KMS-11 (cell line): ENCODE measurements at regions not wholly inside any gene's neighbourhood (a gene's known extent, or its start where the extent isn't known, plus 50 kb on each side); places are given as distances from the start of the nearest gene placed in this dataset.

Experiments used
- H2AFZ ChIP-seq: fragments of 200-600 bp; sonication (generic); 2 replicates; pipeline ENCODE4 v1.6.1; 2016; ENCODE audit warnings: antibody characterized with exemption, mixed run types, low read depth
- H3K27ac ChIP-seq: fragments of 200-600 bp; sonication (generic); 2 replicates; pipeline ENCODE4 v1.6.1; 2016; ENCODE audit warnings: mild to moderate bottlenecking, mixed run types
- H3K27me3 ChIP-seq: fragments of 200-600 bp; sonication (generic); 2 replicates; pipeline ENCODE4 v1.6.1; 2017; ENCODE audit warnings: mild to moderate bottlenecking, low read depth, mixed run types, moderate library complexity; ENCODE audit not compliant: insufficient read depth
- H3K36me3 ChIP-seq: fragments of 200-600 bp; sonication (generic); 2 replicates; pipeline ENCODE4 v1.6.1; 2017; ENCODE audit warnings: mild to moderate bottlenecking, mixed run types; ENCODE audit not compliant: insufficient read depth
- H3K4me1 ChIP-seq: fragments of 200-600 bp; sonication (generic); 2 replicates; pipeline ENCODE4 v1.6.1; 2016; ENCODE audit warnings: mild to moderate bottlenecking, low read depth, mixed run types; ENCODE audit not compliant: poor library complexity, severe bottlenecking
- H3K4me2 ChIP-seq: fragments of 200-600 bp; sonication (generic); 2 replicates; pipeline ENCODE4 v1.7.0; 2016; ENCODE audit warnings: mild to moderate bottlenecking, mixed run types
- H3K4me3 ChIP-seq: fragments of 200-600 bp; sonication (generic); IDR thresholded peaks from 2 replicates; pipeline ENCODE4 v1.6.1; 2017; ENCODE audit warnings: low read depth, low read length, mixed read lengths; ENCODE audit not compliant: insufficient read depth
- H3K79me2 ChIP-seq: fragments of 200-600 bp; sonication (generic); 2 replicates; pipeline ENCODE4 v1.6.1; 2016; ENCODE audit warnings: low read depth, mixed run types; ENCODE audit not compliant: insufficient read depth
- H3K9ac ChIP-seq: fragments of 200-600 bp; sonication (generic); 2 replicates; pipeline ENCODE4 v1.6.1; 2016; ENCODE audit warnings: mild to moderate bottlenecking, mixed run types
- H4K20me1 ChIP-seq: fragments of 200-600 bp; sonication (generic); 2 replicates; pipeline ENCODE4 v1.6.1; 2016; ENCODE audit warnings: mild to moderate bottlenecking, mixed run types; ENCODE audit not compliant: insufficient read depth
- CTCF ChIP-seq: fragments of 200-600 bp; sonication (generic); conservative IDR thresholded peaks from 2 replicates; pipeline ENCODE4 v1.6.1; 2017; ENCODE audit warnings: low read depth, mild to moderate bottlenecking, antibody characterized with exemption, low read length, moderate library complexity, mixed read lengths

GRCh38 chr1:147080671-147081394 lies 91.4 kb downstream of the PRKAB2 start:
- Histone ChIP-seq H2AFZ (no peak overlapping the region), H4K20me1 (no peaks in the 10 kb centered on the region), H3K27me3 (no peaks in the 10 kb centered on the region), H3K4me3 (no peak overlapping the region), H3K36me3 (no peaks in the 10 kb centered on the region), H3K27ac (no peak overlapping the region), H3K4me1 (peaks cover 14% of the 10 kb centered on the region), H3K9ac (no peak overlapping the region), H3K4me2 (no peak overlapping the region), H3K79me2 (no peaks in the 10 kb centered on the region)
- TF ChIP-seq CTCF, result no peak

GRCh38 chr1:147080006-147080661 lies 92.1 kb downstream of the PRKAB2 start:
- Histone ChIP-seq H3K27ac (no peak overlapping the region), H3K27me3 (no peaks in the 10 kb centered on the region), H3K4me2 (no peak overlapping the region), H3K4me1 (peaks cover 7% of the 10 kb centered on the region), H4K20me1 (no peaks in the 10 kb centered on the region), H3K4me3 (no peak overlapping the region), H3K36me3 (no peaks in the 10 kb centered on the region), H3K9ac (no peak overlapping the region), H3K79me2 (no peaks in the 10 kb centered on the region), H2AFZ (no peak overlapping the region)
- TF ChIP-seq CTCF, result no peak

GRCh38 chr1:147079400-147080005 lies 92.8 kb downstream of the PRKAB2 start:
- H3K27me3 ChIP-seq, result no peaks in the 10 kb centered on the region
- H3K79me2 ChIP-seq, result no peaks in the 10 kb centered on the region
- H3K27ac ChIP-seq, result no peak overlapping the region
- peaks cover 6% of the 10 kb centered on the region for H3K4me1 ChIP-seq
- H3K9ac ChIP-seq, result no peak overlapping the region
- no peak overlapping the region for H3K4me3 ChIP-seq
- H2AFZ ChIP-seq, result no peak overlapping the region
- no peak overlapping the region for H3K4me2 ChIP-seq
- H4K20me1 ChIP-seq, result no peaks in the 10 kb centered on the region
- no peaks in the 10 kb centered on the region for H3K36me3 ChIP-seq
- no peak for TF ChIP-seq CTCF

- Histone ChIP-seq H4K20me1 (no peaks in the 10 kb centered on the region), H3K4me3 (no peak overlapping the region), H3K36me3 (no peaks in the 10 kb centered on the region), H3K27me3 (no peaks in the 10 kb centered on the region), H3K4me2 (no peak overlapping the region), H3K9ac (no peak overlapping the region), H3K4me1 (peaks cover under 1% of the 10 kb centered on the region), H2AFZ (no peak overlapping the region), H3K79me2 (no peaks in the 10 kb centered on the region), H3K27ac (no peak overlapping the region)
- no peak for TF ChIP-seq CTCF
Observed at GRCh38 chr1:147078606-147079399, 93.5 kb downstream of the PRKAB2 start.
